ENCODE measurements at regions not wholly inside any gene's neighbourhood (a gene's known extent, or its start where the extent isn't known, plus 50 kb on each side); places are given as distances from the start of the nearest gene placed in this dataset.

- TF ChIP-seq CTCF (conservative IDR thresholded peaks at IDR 0.05; ENCODE audit: low read length) (no peak), EZH2phosphoT487 (IDR thresholded peaks at IDR 0.05; ENCODE audit: borderline replicate concordance) (no peak)
Observed at GRCh38 chr10:60534761-60535389, 145.2 kb upstream of the ANK3 start.
